Fibroblast of skin of left biceps (primary cell): ENCODE measurements at regions not wholly inside any gene's neighbourhood (a gene's known extent, or its start where the extent isn't known, plus 50 kb on each side); places are given as distances from the start of the nearest gene placed in this dataset.
A peak's percentile ranks its signal among the peaks of the same experiment; 100 is the strongest.
"Not testable (repeated sequence)": the region's sequence is repeated elsewhere in the genome, so short reads cannot be mapped to it uniquely, and the experiment has no call there.

Source experiments
- DNase-seq, 2 experiments: peaks; one replicate each; pipeline ENCODE4 v3.0.0-alpha.2; 2013; ENCODE audit warnings: low read depth in 2 of 2

GRCh38 chr4:52372747-52373146 lies 286.4 kb downstream of the USP46 start:
- no peak for DNase-seq

DNA sequence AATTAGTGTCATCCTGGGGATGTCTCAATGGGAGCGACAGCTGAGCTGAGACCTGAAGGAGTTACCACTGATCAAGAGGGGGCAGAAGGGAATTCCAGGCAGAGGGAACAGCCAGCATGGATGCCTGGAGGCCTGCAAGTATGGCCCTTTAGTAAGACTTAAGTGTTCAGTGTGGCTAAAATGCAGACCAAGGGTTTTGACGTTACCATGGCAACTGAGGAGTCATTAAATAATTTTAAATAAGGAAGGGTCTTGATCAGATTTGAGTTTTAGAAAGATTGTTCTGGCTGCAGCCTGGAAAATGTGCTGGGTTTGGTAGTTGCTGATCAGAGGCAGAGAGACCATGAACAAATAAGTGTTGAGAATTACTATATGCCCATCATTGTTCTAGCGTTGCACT lies 285.5 kb downstream of the USP46 start:
- DNase-seq: no peak

DNA sequence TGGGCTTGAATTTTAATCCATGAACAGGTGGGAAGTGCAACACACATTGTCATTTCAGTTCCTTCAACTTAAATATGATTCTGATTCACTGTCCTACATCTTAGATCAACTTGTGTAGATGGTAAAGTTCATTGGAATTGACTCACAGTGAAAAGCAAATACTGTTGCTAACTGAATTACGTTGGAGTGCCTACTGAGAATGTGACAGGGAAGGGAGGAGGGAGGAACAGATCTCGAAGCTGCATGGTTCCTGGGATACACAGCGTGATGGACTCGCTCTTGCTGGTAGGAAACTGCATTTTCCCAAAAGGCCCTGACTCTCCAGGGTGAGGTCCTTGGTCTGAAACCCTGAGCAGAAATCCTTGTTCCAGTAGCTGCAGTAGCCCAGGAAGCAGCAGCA lies 284.2 kb downstream of the USP46 start:
- no peak for DNase-seq

DNA sequence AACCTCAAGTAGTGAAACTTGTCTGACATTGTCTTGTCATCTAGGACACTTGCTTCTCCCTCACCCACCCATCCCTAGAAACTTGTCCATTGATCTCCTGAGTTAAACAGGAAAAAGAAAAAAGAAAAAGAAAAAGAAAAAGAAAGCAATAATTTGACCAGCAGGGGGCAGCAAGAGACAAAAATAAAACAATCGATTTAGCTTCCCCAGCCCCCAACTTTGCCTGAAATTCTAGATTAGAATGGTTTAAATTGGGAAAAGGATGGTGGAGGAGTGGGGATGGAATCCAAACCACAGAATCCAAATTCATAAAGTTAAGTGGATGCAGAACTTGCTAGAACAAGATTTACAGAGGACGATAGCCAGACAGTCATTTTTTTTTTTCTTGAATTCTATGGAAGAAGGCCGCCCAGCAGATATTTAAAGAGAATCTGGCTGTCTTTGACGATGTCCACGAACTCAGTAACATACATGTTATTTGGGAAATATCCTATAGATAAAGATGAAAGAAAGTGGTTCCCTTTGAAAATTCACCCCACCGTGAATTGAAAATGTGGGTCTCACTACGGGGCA lies 282.9 kb downstream of the USP46 start:
- DNase-seq: peak; percentile 57 to 72

- no peak for DNase-seq
Measured at GRCh38 chr4:52377563-52377962, 281.5 kb downstream of the USP46 start.

DNA sequence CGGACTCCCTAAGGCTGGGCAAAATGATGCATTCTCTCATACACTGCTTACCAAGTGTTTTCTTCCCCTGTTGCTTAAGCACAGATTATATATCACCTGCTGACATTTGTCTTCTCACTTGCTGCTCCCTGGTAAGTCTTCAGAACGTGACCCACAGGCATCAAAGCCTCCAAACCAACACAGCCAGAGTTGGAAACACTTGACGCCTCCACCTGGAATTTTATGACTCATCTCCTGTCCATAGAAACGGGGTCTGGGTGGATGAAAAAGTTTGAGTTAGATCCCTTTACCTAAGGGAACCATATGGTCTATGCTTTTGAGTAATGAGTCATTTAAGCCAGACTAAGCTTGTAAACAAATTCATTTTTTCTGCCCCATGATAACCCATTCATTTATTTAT lies 251.6 kb downstream of the USP46 start:
- peak in 1 of 2 experiments; percentile 12 for DNase-seq

GRCh38 chr4:52408032-52408431 lies 251.1 kb downstream of the USP46 start:
- DNase-seq: no peak

GRCh38 chr4:52408471-52408870 lies 250.6 kb downstream of the USP46 start:
- no peak for DNase-seq

DNA sequence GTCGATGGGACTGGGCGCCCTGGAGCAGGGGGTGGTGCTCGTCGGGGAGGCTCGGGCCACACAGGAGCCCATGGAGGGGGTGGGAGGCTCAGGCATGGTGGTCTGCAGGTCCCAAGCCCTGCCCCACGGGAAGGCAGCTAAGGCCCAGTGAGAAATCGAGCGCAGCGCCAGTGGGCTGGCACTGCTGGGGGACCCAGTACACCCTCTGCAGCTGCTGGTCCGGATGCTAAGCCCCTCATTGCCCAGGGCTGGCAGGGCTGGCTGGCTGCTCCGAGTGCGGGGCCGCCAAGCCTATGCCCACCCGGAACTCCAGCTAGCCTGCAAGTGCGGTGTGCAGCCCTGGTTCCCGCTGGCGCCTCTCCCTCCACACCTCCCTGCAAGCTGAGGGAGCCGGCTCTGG lies 249.3 kb downstream of the USP46 start:
- DNase-seq: not testable (repeated sequence)

GRCh38 chr4:52410971-52411370 lies 248.1 kb downstream of the USP46 start:
- DNase-seq: no peak

GRCh38 chr4:52420330-52420729 lies 238.8 kb downstream of the USP46 start:
- no peak for DNase-seq

- DNase-seq: peak; percentile 28 to 34
Measured at GRCh38 chr4:52421811-52422213, 237.3 kb downstream of the USP46 start.

- DNase-seq: no peak
Measured at GRCh38 chr4:52423967-52424366, 235.1 kb downstream of the USP46 start.

GRCh38 chr4:52425751-52426326 lies 233.3 kb downstream of the USP46 start:
- DNase-seq: no peak

DNA sequence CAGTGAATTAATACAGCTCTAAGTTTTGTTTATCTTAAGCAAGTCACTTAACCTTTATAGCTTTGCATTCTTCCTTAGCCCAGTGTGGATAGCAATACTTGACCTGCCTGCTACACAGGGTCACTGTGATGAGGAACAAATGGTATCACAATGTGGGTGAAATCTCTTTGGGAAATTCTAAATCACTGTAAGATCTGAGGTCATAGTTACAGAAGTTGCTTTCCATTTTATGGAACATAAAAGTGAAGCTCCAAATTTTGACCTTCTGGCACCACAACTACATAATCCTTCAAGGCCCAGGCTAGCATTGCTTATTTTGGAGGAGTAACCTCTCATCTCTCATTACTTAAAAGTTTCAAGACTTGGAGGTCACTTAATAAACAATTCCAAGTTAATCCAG lies 227.7 kb downstream of the USP46 start:
- DNase-seq: no peak

DNA sequence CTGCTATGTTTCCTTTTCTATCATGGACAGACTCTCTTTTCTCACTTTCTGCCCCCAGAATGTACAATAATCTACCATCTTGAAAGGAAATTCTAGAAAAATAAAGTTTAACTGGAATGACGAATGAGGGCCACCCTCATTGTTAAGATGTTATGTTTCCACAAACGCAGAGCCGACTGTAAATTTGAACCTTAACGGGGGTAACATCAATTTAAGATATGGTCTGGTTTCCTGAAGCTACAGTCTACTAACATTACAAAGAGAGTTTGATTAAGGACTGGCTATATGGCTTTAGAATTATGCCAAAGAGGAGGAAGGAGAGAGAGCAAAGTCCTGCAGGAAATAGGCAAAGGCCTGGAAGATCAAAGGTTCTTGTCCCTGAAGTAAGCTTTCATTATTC lies 227.2 kb downstream of the USP46 start:
- DNase-seq: no peak

GRCh38 chr4:52442524-52442923 lies 216.6 kb downstream of the USP46 start:
- DNase-seq: not testable (repeated sequence)

GRCh38 chr4:52472444-52472843 lies 186.7 kb downstream of the USP46 start:
- DNase-seq: no peak

GRCh38 chr4:52477191-52477780 lies 181.8 kb downstream of the USP46 start:
- no peak for DNase-seq

GRCh38 chr4:52483186-52483890 lies 175.8 kb downstream of the USP46 start:
- DNase-seq: no peak

GRCh38 chr4:52507774-52508173 lies 151.3 kb downstream of the USP46 start:
- no peak for DNase-seq

GRCh38 chr4:52510939-52511565 lies 148.0 kb downstream of the USP46 start:
- no peak for DNase-seq

DNA sequence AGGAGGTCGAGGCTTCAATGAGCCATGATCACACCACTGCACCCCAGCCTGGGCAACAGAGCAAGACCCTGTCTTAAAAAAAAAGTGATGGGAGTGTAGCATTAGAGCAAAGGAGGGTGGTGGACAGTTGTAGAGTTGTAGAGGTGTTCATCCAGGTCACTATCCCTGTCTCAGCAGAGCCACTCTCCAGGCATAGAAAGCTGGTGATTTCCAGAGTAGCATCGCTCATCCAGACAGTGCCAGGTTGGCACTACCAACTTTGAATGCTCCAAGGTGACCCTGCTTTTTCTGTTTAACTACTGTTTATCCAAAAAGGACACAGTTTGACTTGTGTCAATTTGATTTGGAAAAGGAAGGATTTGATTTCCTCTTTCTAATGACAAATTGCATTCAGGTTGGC lies 147.3 kb downstream of the USP46 start:
- no peak for DNase-seq
